NCI-H2081 treated with DMSO at 0.1 percent for 48 hours (cell line): ENCODE measurements at regions not wholly inside any gene's neighbourhood (a gene's known extent, or its start where the extent isn't known, plus 50 kb on each side); places are given as distances from the start of the nearest gene placed in this dataset.

Experiments used
- DNase-seq: peaks from one replicate; lab custom pipeline; 2025; lab: John Stamatoyannopoulos, UW

GRCh38 chr15:96672629-96673028, 342.1 kb downstream of the NR2F2 start:
- DNase-seq: no peak

GRCh38 chr15:96678386-96678785, 347.9 kb downstream of the NR2F2 start:
- no peak for DNase-seq

GRCh38 chr15:96687388-96688107, 357.0 kb downstream of the NR2F2 start:
- no peak for DNase-seq

GRCh38 chr15:96690733-96691132, 360.2 kb downstream of the NR2F2 start:
- DNase-seq: no peak

- DNase-seq: peak; percentile 85
Observed at GRCh38 chr15:96692826-96693225, 362.3 kb downstream of the NR2F2 start.

- no peak for DNase-seq
Observed at GRCh38 chr15:96693515-96693914, 363.0 kb downstream of the NR2F2 start.

- DNase-seq: no peak
Observed at GRCh38 chr15:96693990-96694517, 363.6 kb downstream of the NR2F2 start.

- DNase-seq: no peak
Observed at GRCh38 chr15:96695426-96695825, 364.9 kb downstream of the NR2F2 start.

- peak; percentile 79 for DNase-seq
Observed at GRCh38 chr15:96699871-96700401, 369.4 kb downstream of the NR2F2 start.

GRCh38 chr15:96700555-96700954, 370.1 kb downstream of the NR2F2 start:
- DNase-seq: peak; percentile 79

GRCh38 chr15:96701443-96701842, 370.9 kb downstream of the NR2F2 start:
- DNase-seq: no peak

GRCh38 chr15:96701877-96702276, 371.4 kb downstream of the NR2F2 start:
- DNase-seq: no peak

GRCh38 chr15:96702589-96702988, 372.1 kb downstream of the NR2F2 start:
- DNase-seq: no peak

- no peak for DNase-seq
Observed at GRCh38 chr15:96703091-96703490, 372.6 kb downstream of the NR2F2 start.

- DNase-seq: no peak
Observed at GRCh38 chr15:96703794-96704550, 373.5 kb downstream of the NR2F2 start.

GRCh38 chr15:96716075-96716474, 385.6 kb downstream of the NR2F2 start:
- no peak for DNase-seq

GRCh38 chr15:96716478-96716877, 386.0 kb downstream of the NR2F2 start:
- DNase-seq: no peak

GRCh38 chr15:96720251-96720650, 389.8 kb downstream of the NR2F2 start:
- no peak for DNase-seq

GRCh38 chr15:96720656-96721055, 390.2 kb downstream of the NR2F2 start:
- DNase-seq: no peak

- DNase-seq: peak; percentile 48
Observed at GRCh38 chr15:96728591-96728990, 398.1 kb downstream of the NR2F2 start.

GRCh38 chr15:96732704-96733103, 402.2 kb downstream of the NR2F2 start:
- no peak for DNase-seq

GRCh38 chr15:96733721-96734120, 403.2 kb downstream of the NR2F2 start:
- DNase-seq: no peak

- DNase-seq: no peak
Observed at GRCh38 chr15:96735632-96736240, 405.2 kb downstream of the NR2F2 start.
